Right lobe of liver (tissue), 6 donors: ENCODE measurements at regions not wholly inside any gene's neighbourhood (a gene's known extent, or its start where the extent isn't known, plus 50 kb on each side); places are given as distances from the start of the nearest gene placed in this dataset.

Experiments
- ATAC-seq, 4 donors: fragments of 200-7000 bp; cut with Tn5 transposase; one replicate each; pipeline ENCODE4 v1.9.1; 2020; ENCODE audit warnings: mild to moderate bottlenecking in 4 of 4, moderate library complexity in 4 of 4
- DNase-seq, 3 donors: peaks; one replicate each; pipeline ENCODE4 v3.0.0-alpha.2; 2020
- H3K27ac ChIP-seq, 3 donors: fragments of 200-600 bp; one replicate each; pipeline ENCODE4 v1.8.0; 2022
- H3K27me3 ChIP-seq, 2 donors: fragments of 200-600 bp; one replicate each; pipeline ENCODE4 v1.8.0; 2022
- H3K36me3 ChIP-seq, 4 donors: fragments of 200-600 bp; sonication (generic) in 1 of 4; one replicate each; pipeline versions ENCODE4 v1.5.1 to v1.8.0; 2017 to 2022; ENCODE audit warnings: control low read depth in 1 of 4
- H3K4me1 ChIP-seq, 4 donors: fragments of 200-600 bp; sonication (generic) in 1 of 4; one replicate each; pipeline versions ENCODE4 v1.5.1 to v1.8.0; 2017 to 2022; ENCODE audit warnings: control low read depth in 1 of 4
- H3K4me3 ChIP-seq, 3 donors: fragments of 200-600 bp; one replicate each; pipeline ENCODE4 v1.8.0; 2022
- H3K9me3 ChIP-seq, 4 donors: fragments of 200-600 bp; sonication (generic) in 1 of 4; one replicate each; pipeline versions ENCODE4 v1.5.1 to v1.8.0; 2017 to 2022; ENCODE audit warnings: control low read depth in 1 of 4
- CTCF ChIP-seq, 4 donors: fragments of 200-600 bp in 3 of 4; fragments of 450-650 bp in 1 of 4; IDR thresholded peaks; one replicate each; pipeline versions ENCODE4 v1.5.1 to v1.8.0; 2016 to 2022; ENCODE audit warnings: antibody characterized with exemption in 4 of 4, mild to moderate bottlenecking in 2 of 4
- POLR2A ChIP-seq: fragments of 450-650 bp; IDR thresholded peaks from one replicate; pipeline ENCODE4 v1.6.1; 2017; ENCODE audit warnings: antibody characterized with exemption, mild to moderate bottlenecking
- WGBS: methylation state at CpG from one replicate; pipeline ENCODE4 v1.1.6; 2018; ENCODE audit warnings: low coverage, low lambda C conversion rate; ENCODE audit not compliant: insufficient coverage; ENCODE audit errors: missing lambda C conversion rate; 5-methylcytosine and 5-hydroxymethylcytosine counted together
- intact Hi-C, 2 donors: fragments of 100-400 bp; cut with DNase I; formaldehyde crosslinking; loops; one replicate each; pipeline versions ENCODE4 v1.11.2 to v1.14.1; 2022
- donor health status: DM: no; HTN: yes; CAD: no.
- donor health status: DM: no; HTN: no; CAD: no.
- donor health status: DM: no; HTN: no; CAD: no.
- donor health status: DM: no; HTN: yes; CAD: no.
- donor health status: DM: no; HTN: yes; CAD: no.

GRCh38 chrX:14235004-14235403, 205.3 kb upstream of the GEMIN8 start:
- intact Hi-C loops: no loop called here
- Histone ChIP-seq H3K36me3 (no peaks in the 10 kb centered on the region), H3K4me3 (no peak overlapping the region), H3K27ac (no peak overlapping the region), H3K4me1 (no peaks in the 10 kb centered on the region), H3K9me3 (no peaks in the 10 kb centered on the region), H3K27me3 (peaks cover 0 to 6% of the 10 kb centered on the region in 2 donors)
- ATAC-seq (no peak), DNase-seq (no peak)
- no peak for TF ChIP-seq POLR2A
- no peak for TF ChIP-seq CTCF (IDR thresholded peaks at IDR 0.05)
- 44% methylated on average over 3 of the region's 3 CpGs for WGBS

- intact Hi-C loops: no loop called here
- Histone ChIP-seq H3K36me3 (no peaks in the 10 kb centered on the region), H3K27ac (no peak overlapping the region), H3K4me3 (no peak overlapping the region), H3K4me1 (no peaks in the 10 kb centered on the region), H3K9me3 (no peaks in the 10 kb centered on the region), H3K27me3 (peaks cover 0 to 6% of the 10 kb centered on the region in 2 donors)
- 16% methylated on average over 4 of the region's 4 CpGs for WGBS
- no peak for TF ChIP-seq POLR2A
- TF ChIP-seq CTCF (IDR thresholded peaks at IDR 0.05): no peak
- DNase-seq (no peak), ATAC-seq (no peak)
Measured at GRCh38 chrX:14232688-14233087, 203.0 kb upstream of the GEMIN8 start.

- Histone ChIP-seq H3K9me3 (no peaks in the 10 kb centered on the region), H3K4me3 (no peak overlapping the region), H3K27me3 (no peaks in the 10 kb centered on the region), H3K27ac (no peak overlapping the region), H3K4me1 (no peaks in the 10 kb centered on the region), H3K36me3 (no peaks in the 10 kb centered on the region)
- TF ChIP-seq CTCF (IDR thresholded peaks at IDR 0.05) (no peak), POLR2A (no peak)
- intact Hi-C loops: no loop called here
- DNase-seq (no peak), ATAC-seq (no peak)
- 37% methylated on average over 2 of the region's 2 CpGs for WGBS
Measured at GRCh38 chrX:14228611-14229010, 198.9 kb upstream of the GEMIN8 start.

GRCh38 chrX:14220386-14220944, 190.8 kb upstream of the GEMIN8 start:
- TF ChIP-seq POLR2A (no peak), CTCF (IDR thresholded peaks at IDR 0.05) (no peak)
- H3K27ac ChIP-seq: no peak overlapping the region
- 38% methylated on average over 4 of the region's 4 CpGs for WGBS
- H3K4me1 ChIP-seq: peaks cover 0 to 2% (median 0%) of the 10 kb centered on the region in 4 donors
- DNase-seq (no peak), ATAC-seq (no peak)
- H3K36me3 ChIP-seq: no peaks in the 10 kb centered on the region
- H3K27me3 ChIP-seq: peaks cover 0 to 4% of the 10 kb centered on the region in 2 donors
- H3K4me3 ChIP-seq: no peak overlapping the region
- intact Hi-C loops: no loop called here
- H3K9me3 ChIP-seq: no peaks in the 10 kb centered on the region

GRCh38 chrX:14209034-14209433, 179.3 kb upstream of the GEMIN8 start:
- Histone ChIP-seq H3K27ac (no peak overlapping the region), H3K4me1 (no peaks in the 10 kb centered on the region), H3K36me3 (no peaks in the 10 kb centered on the region), H3K9me3 (no peaks in the 10 kb centered on the region), H3K27me3 (no peaks in the 10 kb centered on the region), H3K4me3 (no peak overlapping the region)
- intact Hi-C loops: no loop called here
- ATAC-seq (no peak), DNase-seq (no peak)
- TF ChIP-seq CTCF (IDR thresholded peaks at IDR 0.05): no peak
- TF ChIP-seq POLR2A: no peak
- 10% methylated on average over 3 of the region's 3 CpGs for WGBS
